HepG2 (cell line): ENCODE measurements at regions not wholly inside any gene's neighbourhood (a gene's known extent, or its start where the extent isn't known, plus 50 kb on each side); places are given as distances from the start of the nearest gene placed in this dataset.

ENCODE experiments used
- ATAC-seq: fragments of 200-7000 bp; cut with Tn5 transposase; 3 replicates; pipeline ENCODE4 v1.9.1; 2020; ENCODE audit warnings: mild to moderate bottlenecking, moderate library complexity
- BruUV-seq: library from RNA; stranded (reverse); fragments of 400-500 nt; replicated peaks from 2 replicates; lab custom pipeline; 2021; lab: Mats Ljungman, UMichigan
- CTCF ChIA-PET: fragments of 300-600 bp; formaldehyde crosslinking; extraction: SDS; loops from one replicate; lab custom pipeline; 2021; ENCODE audit warnings: low total read pairs, inconsistent platforms, low intra/inter-chr PET ratio; lab: Yijun Ruan, JAX
- POLR2A ChIA-PET: fragments of 350-600 bp; sonication (Branson Sonifier 250); formaldehyde crosslinking; loops from one replicate; lab custom pipeline; 2020; ENCODE audit warnings: antibody characterized with exemption, inconsistent platforms; lab: Yijun Ruan, JAX
- DNase-seq: peaks from one replicate; pipeline ENCODE4 v3.0.0-alpha.2; 2015; ENCODE audit warnings: low spot score
- FAIRE-seq: peaks from 3 replicates; lab custom pipeline; 2011; peaks lifted over from hg19 to GRCh38; lab: Jason Lieb, UNC
- H2AFZ ChIP-seq: one replicate; pipeline ENCODE4 v1.6.1; 2011; ENCODE audit warnings: low read length, inconsistent platforms
- H3K27ac ChIP-seq: fragments of 300-600 bp; 3 replicates; pipeline ENCODE4 v1.8.0; 2011; ENCODE audit warnings: mixed run types, mild to moderate bottlenecking, mixed read lengths, low read length, inconsistent platforms; ENCODE audit not compliant: insufficient read depth; ENCODE audit errors: extremely low read length
- H3K27me3 ChIP-seq, 2 experiments: fragments of 200-600 bp in 1 of 2; 2 replicates in 1 of 2; 3 replicates in 1 of 2; pipeline versions ENCODE4 v1.6.0 to v1.8.0; 2011; ENCODE audit warnings: low read length in 2 of 2, mild to moderate bottlenecking in 2 of 2, moderate library complexity in 2 of 2, inconsistent platforms in 1 of 2; ENCODE audit not compliant: insufficient read depth in 2 of 2, control insufficient read depth in 1 of 2
- H3K36me3 ChIP-seq, 2 experiments: fragments of 200-600 bp in 1 of 2; replicated peaks in 1 of 2; 2 replicates in 1 of 2; 3 replicates in 1 of 2; pipeline versions ENCODE4 v1.5.1 to v1.8.0; 2011; ENCODE audit warnings: low read length in 2 of 2, inconsistent platforms in 1 of 2; ENCODE audit not compliant: insufficient read depth in 2 of 2, control insufficient read depth in 1 of 2
- H3K4me1 ChIP-seq: 2 replicates; pipeline ENCODE4 v1.5.1; 2012; ENCODE audit warnings: low read length, inconsistent platforms; ENCODE audit not compliant: insufficient read depth
- H3K4me2 ChIP-seq: 2 replicates; pipeline ENCODE4 v1.6.0; 2011; ENCODE audit warnings: low read depth, low read length, inconsistent platforms
- H3K4me3 ChIP-seq, 3 experiments: fragments of 200-600 bp in 1 of 3; sonication (generic), shearing (Covaris generic) in 1 of 3; replicated peaks in 1 of 3; 2 replicates each; pipeline ENCODE4 v1.5.1; 2011 to 2016; ENCODE audit warnings: low read length in 3 of 3, inconsistent platforms in 2 of 3, low read depth in 2 of 3, mild to moderate bottlenecking in 2 of 3, control low read depth in 1 of 3, mixed read lengths in 1 of 3; ENCODE audit not compliant: insufficient read depth in 1 of 3
- H3K79me2 ChIP-seq: one replicate; pipeline ENCODE4 v1.6.1; 2011; ENCODE audit warnings: low read length, inconsistent platforms; ENCODE audit not compliant: insufficient read depth
- H3K9ac ChIP-seq: 2 replicates; pipeline ENCODE4 v1.6.0; 2011; ENCODE audit warnings: mild to moderate bottlenecking, low read depth, low read length, inconsistent platforms; ENCODE audit not compliant: insufficient read depth
- H3K9me3 ChIP-seq: 2 replicates; pipeline ENCODE4 v1.5.1; 2012; ENCODE audit warnings: mild to moderate bottlenecking, low read length
- H4K20me1 ChIP-seq: 2 replicates; pipeline ENCODE4 v1.6.0; 2011; ENCODE audit warnings: inconsistent platforms, mild to moderate bottlenecking, low read length, moderate library complexity; ENCODE audit not compliant: insufficient read depth
- BCL6 ChIP-seq: IDR thresholded peaks from 2 replicates; pipeline ENCODE4 v1.6.1; 2016; ENCODE audit warnings: missing genetic modification reagents, missing compliant biosample characterization
- FOXK1 ChIP-seq: sonication (generic); formaldehyde crosslinking; IDR thresholded peaks from 2 replicates; pipeline ENCODE4 v1.4.0; 2020; ENCODE audit warnings: low read depth, missing genetic modification reagents, borderline replicate concordance
- NONO ChIP-seq, 2 experiments: fragments of 450-650 bp in 1 of 2; sonication (generic) in 1 of 2; formaldehyde crosslinking in 1 of 2; IDR thresholded peaks in 1 of 2; conservative IDR thresholded peaks in 1 of 2; 2 replicates each; pipeline versions ENCODE4 v1.6.1 to v1.8.0; 2017 to 2022; ENCODE audit warnings: mild to moderate bottlenecking in 1 of 2, missing genetic modification reagents in 1 of 2, moderate library complexity in 1 of 2
- PCBP2 ChIP-seq: fragments of 200-400 bp; formaldehyde crosslinking; optimal IDR thresholded peaks from 2 replicates; pipeline ENCODE3; 2018; ENCODE audit warnings: low read length, low read depth; ENCODE audit not compliant: poor library complexity, severe bottlenecking
- RARA ChIP-seq: IDR thresholded peaks from 2 replicates; pipeline ENCODE4 v1.6.1; 2016; ENCODE audit warnings: missing genetic modification reagents, missing compliant biosample characterization
- RXRB ChIP-seq: IDR thresholded peaks from 2 replicates; pipeline ENCODE4 v1.6.1; 2016; ENCODE audit warnings: borderline replicate concordance, missing genetic modification reagents, missing compliant biosample characterization
- SIX4 ChIP-seq: sonication (generic); formaldehyde crosslinking; IDR thresholded peaks from 2 replicates; pipeline ENCODE4 v1.4.0; 2020; ENCODE audit warnings: missing genetic modification reagents
- SOX13 ChIP-seq, 3 experiments: fragments of 450-650 bp in 1 of 3; sonication (generic) in 1 of 3; formaldehyde crosslinking in 1 of 3; IDR thresholded peaks in 2 of 3; conservative IDR thresholded peaks in 1 of 3; 2 replicates each; pipeline versions ENCODE4 v1.5.0 to v1.6.1; 2016 to 2020; ENCODE audit warnings: antibody characterized with exemption in 1 of 3, mild to moderate bottlenecking in 1 of 3, missing compliant biosample characterization in 1 of 3, missing genetic modification reagents in 1 of 3, moderate library complexity in 1 of 3
- THRA ChIP-seq: sonication (generic); formaldehyde crosslinking; IDR thresholded peaks from 2 replicates; pipeline ENCODE4 v1.4.0; 2020; ENCODE audit warnings: missing genetic modification reagents, borderline replicate concordance
- ZNF17 ChIP-seq: sonication (generic); formaldehyde crosslinking; IDR thresholded peaks from 2 replicates; pipeline ENCODE4 v1.5.0; 2020; ENCODE audit warnings: mild to moderate bottlenecking, missing genetic modification reagents
- ZNF513 ChIP-seq: sonication (generic); formaldehyde crosslinking; conservative IDR thresholded peaks from 2 replicates; pipeline ENCODE4 v1.5.0; 2020; ENCODE audit warnings: missing genetic modification reagents
- ZNF530 ChIP-seq: sonication (generic); formaldehyde crosslinking; IDR thresholded peaks from 2 replicates; pipeline ENCODE4 v1.5.0; 2020; ENCODE audit warnings: low read depth, mild to moderate bottlenecking, missing genetic modification reagents
- WGBS: methylation state at CpG from one replicate; pipeline ENCODE4 v1.1.6; 2017; ENCODE audit warnings: low lambda C conversion rate; 5-methylcytosine and 5-hydroxymethylcytosine counted together
- in situ Hi-C: cut with HindIII; loops from 2 replicates; pipeline ENCODE4 v1.10.0; 2017; ENCODE audit warnings: low pct_unique_long_range_greater_than_20kb; ENCODE audit not compliant: extremely low pct_ligation_motif_present
- intact Hi-C: fragments of 100-400 bp; cut with micrococcal nuclease; formaldehyde crosslinking; loops from one replicate; pipeline ENCODE4 v1.10.0; 2022; ENCODE audit not compliant: unreplicated experiment

GRCh38 chr21:39065917-39066316, 117.3 kb downstream of the PSMG1 start:
- DNase-seq: no peak
- Histone ChIP-seq H3K79me2 (no peaks in the 10 kb centered on the region), H3K27me3 (no peaks in the 10 kb centered on the region), H3K4me2 (no peak overlapping the region), H3K9ac (no peak overlapping the region), H4K20me1 (no peaks in the 10 kb centered on the region), H3K4me1 (peaks cover 17% of the 10 kb centered on the region), H3K4me3 (no peak overlapping the region), H3K36me3 (no peaks in the 10 kb centered on the region), H3K27ac (no peak overlapping the region), H2AFZ (no peak overlapping the region), H3K9me3 (peaks cover 11% of the 10 kb centered on the region)
- ATAC-seq: no peak
- intact Hi-C loops: no loop called here
- POLR2A ChIA-PET: no interaction called here
- in situ Hi-C loops: no loop called here
- WGBS: 98% methylated on average over 2 of the region's 2 CpGs
- FAIRE-seq: no peak
- TF ChIP-seq NONO (IDR thresholded peaks at IDR 0.05) (no peak), NONO (CRISPR knock-in tag; conservative IDR thresholded peaks at IDR 0.05) (no peak), SOX13 (IDR thresholded peaks at IDR 0.05) (no peak), SOX13 (CRISPR knock-in tag; conservative IDR thresholded peaks at IDR 0.05 in 1 of 2, IDR thresholded peaks at IDR 0.05 in 1 of 2) (peak in 1 of 2 experiments; percentile 51; a peak in 1 of 4 replicates), FOXK1 (CRISPR knock-in tag) (no peak), ZNF530 (CRISPR knock-in tag) (no peak), THRA (CRISPR knock-in tag) (no peak), RXRB (no peak), ZNF513 (no peak), PCBP2 (no peak), RARA (CRISPR knock-in tag) (no peak), BCL6 (peak; percentile 27; the same call in 1 of the 2 replicates), SIX4 (CRISPR knock-in tag) (no peak), ZNF17 (CRISPR knock-in tag) (no peak)
- BruUV-seq: no TSS peak
- CTCF ChIA-PET: no interaction called here
